Medulla oblongata (tissue), 1 donor: ENCODE measurements at regions not wholly inside any gene's neighbourhood (a gene's known extent, or its start where the extent isn't known, plus 50 kb on each side); places are given as distances from the start of the nearest gene placed in this dataset.
A peak's percentile ranks its signal among the peaks of the same experiment; 100 is the strongest.

Source experiments
- DNase-seq: peaks from one replicate; pipeline ENCODE4 v3.0.0-alpha.2; 2015; ENCODE audit errors: extremely low spot score

- DNase-seq = no peak
These were observed 343.0 kb upstream of the PODXL start for GRCh38 chr7:131899271-131900030.

- DNase-seq = no peak
These were observed 342.0 kb upstream of the PODXL start for GRCh38 chr7:131898418-131898817.

GRCh38 chr7:131897790-131898165, 341.4 kb upstream of the PODXL start:
- DNase-seq = no peak

- DNase-seq = no peak
These were observed 340.8 kb upstream of the PODXL start for GRCh38 chr7:131897016-131897789.

- no peak for DNase-seq
These were observed 339.9 kb upstream of the PODXL start for GRCh38 chr7:131896165-131896863.

- DNase-seq = no peak
These were observed 339.2 kb upstream of the PODXL start for GRCh38 chr7:131895541-131896164.

GRCh38 chr7:131893631-131894340, 337.4 kb upstream of the PODXL start:
- DNase-seq = no peak

GRCh38 chr7:131890176-131890575, 333.7 kb upstream of the PODXL start:
- DNase-seq = peak; percentile 72

- DNase-seq = no peak
These were observed 333.2 kb upstream of the PODXL start for GRCh38 chr7:131889572-131890150.

- DNase-seq = no peak
These were observed 327.3 kb upstream of the PODXL start for GRCh38 chr7:131883769-131884168.

GRCh38 chr7:131883196-131883595, 326.8 kb upstream of the PODXL start:
- DNase-seq = no peak

GRCh38 chr7:131882321-131882720, 325.9 kb upstream of the PODXL start:
- DNase-seq = no peak

GRCh38 chr7:131880078-131880477, 323.6 kb upstream of the PODXL start:
- DNase-seq = no peak

GRCh38 chr7:131879424-131879823, 323.0 kb upstream of the PODXL start:
- no peak for DNase-seq

GRCh38 chr7:131878777-131879176, 322.3 kb upstream of the PODXL start:
- DNase-seq = no peak

GRCh38 chr7:131873581-131873980, 317.2 kb upstream of the PODXL start:
- no peak for DNase-seq

GRCh38 chr7:131869986-131870385, 313.6 kb upstream of the PODXL start:
- DNase-seq = no peak

GRCh38 chr7:131869169-131869844, 312.9 kb upstream of the PODXL start:
- no peak for DNase-seq

- DNase-seq = no peak
These were observed 311.0 kb upstream of the PODXL start for GRCh38 chr7:131867461-131867860.

GRCh38 chr7:131865911-131866310, 309.5 kb upstream of the PODXL start:
- no peak for DNase-seq
